Loucy (cell line): ENCODE measurements at regions not wholly inside any gene's neighbourhood (a gene's known extent, or its start where the extent isn't known, plus 50 kb on each side); places are given as distances from the start of the nearest gene placed in this dataset.

Experiments
- H2AFZ ChIP-seq: fragments of 200-600 bp; sonication (generic); 2 replicates; pipeline ENCODE4 v1.6.0; 2016; ENCODE audit warnings: antibody characterized with exemption, mild to moderate bottlenecking, low read length, moderate library complexity
- H3F3A ChIP-seq: fragments of 200-600 bp; 2 replicates; pipeline ENCODE4 v1.6.0; 2016; ENCODE audit warnings: antibody characterized with exemption, low read depth, mild to moderate bottlenecking
- H3K27me3 ChIP-seq: fragments of 200-600 bp; sonication (generic); 2 replicates; pipeline ENCODE4 v1.6.1; 2014; ENCODE audit warnings: low read length, mild to moderate bottlenecking; ENCODE audit not compliant: insufficient read depth, poor library complexity, severe bottlenecking
- H3K36me3 ChIP-seq: fragments of 200-600 bp; sonication (generic); 2 replicates; pipeline ENCODE4 v1.6.1; 2016; ENCODE audit warnings: low read length; ENCODE audit not compliant: insufficient read depth
- H3K4me1 ChIP-seq: fragments of 200-600 bp; sonication (generic); 2 replicates; pipeline ENCODE4 v1.5.1; 2014; ENCODE audit warnings: low read length, mild to moderate bottlenecking; ENCODE audit not compliant: insufficient read depth, poor library complexity, severe bottlenecking
- H3K4me2 ChIP-seq: fragments of 200-600 bp; sonication (generic); 2 replicates; pipeline ENCODE4 v1.6.0; 2014; ENCODE audit warnings: antibody characterized with exemption, low read length, low read depth, mild to moderate bottlenecking; ENCODE audit not compliant: poor library complexity, severe bottlenecking
- H3K4me3 ChIP-seq: fragments of 200-600 bp; sonication (generic); 2 replicates; pipeline ENCODE4 v1.5.1; 2014; ENCODE audit warnings: low read length, mild to moderate bottlenecking, mixed read lengths; ENCODE audit not compliant: poor library complexity, severe bottlenecking
- H3K79me2 ChIP-seq: fragments of 200-600 bp; sonication (generic); 2 replicates; pipeline ENCODE4 v1.6.1; 2014; ENCODE audit warnings: low read length; ENCODE audit not compliant: insufficient read depth
- H3K9ac ChIP-seq: fragments of 200-600 bp; sonication (generic); 2 replicates; pipeline ENCODE4 v1.6.0; 2014; ENCODE audit warnings: mild to moderate bottlenecking, low read depth, low read length, moderate library complexity; ENCODE audit not compliant: poor library complexity, severe bottlenecking
- H3K9me2 ChIP-seq: fragments of 200-600 bp; sonication (generic); replicated peaks from 2 replicates; pipeline ENCODE4 v1.6.1; 2016; ENCODE audit warnings: low read depth, low read length, mixed read lengths
- H3K9me3 ChIP-seq: fragments of 200-600 bp; sonication (generic); 2 replicates; pipeline ENCODE4 v1.6.1; 2014; ENCODE audit warnings: mild to moderate bottlenecking, antibody characterized with exemption, low read length, low read depth; ENCODE audit not compliant: insufficient read depth
- H4K20me1 ChIP-seq: fragments of 200-600 bp; sonication (generic); 2 replicates; pipeline ENCODE4 v1.6.0; 2014; ENCODE audit warnings: antibody characterized with exemption, low read length, mild to moderate bottlenecking; ENCODE audit not compliant: insufficient read depth, poor library complexity, severe bottlenecking
- EZH2phosphoT487 ChIP-seq: fragments of 200-600 bp; IDR thresholded peaks from 2 replicates; pipeline ENCODE4 v1.6.1; 2018; ENCODE audit warnings: antibody characterized with exemption, mild to moderate bottlenecking, moderate library complexity, borderline replicate concordance
- TF ChIP-seq, protein P1 (sequence below): fragments of 200-600 bp; sonication (generic); conservative IDR thresholded peaks from 2 replicates; pipeline ENCODE4 v1.5.1; 2014; ENCODE audit warnings: mild to moderate bottlenecking, antibody characterized with exemption, low read length

DNA sequence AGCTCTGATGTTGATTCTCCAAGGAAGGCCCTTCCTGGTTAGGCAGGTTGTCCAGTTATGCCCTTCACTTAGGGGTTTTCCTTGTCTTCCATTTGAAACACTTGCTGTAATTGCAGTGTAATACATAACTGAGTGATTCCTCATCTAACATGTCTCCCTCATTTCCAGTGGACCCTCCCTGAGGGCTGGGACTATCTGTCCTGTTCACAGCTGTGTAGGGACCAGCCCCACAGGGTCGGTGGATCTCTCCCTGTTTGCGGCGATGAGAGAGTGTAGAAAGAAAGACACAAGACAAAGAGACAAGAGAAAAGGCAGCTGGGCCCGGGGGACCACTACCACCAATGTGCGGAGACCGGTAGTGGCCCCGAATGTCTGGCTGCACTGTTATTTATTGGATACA lies 135.9 kb upstream of the EEPD1 start:
- no peak overlapping the region for H3K4me2 ChIP-seq
- H3K9ac ChIP-seq, result no peak overlapping the region
- H3K4me3 ChIP-seq, result no peak overlapping the region
- H3K36me3 ChIP-seq, result no peaks in the 10 kb centered on the region
- no peaks in the 10 kb centered on the region for H3K9me2 ChIP-seq
- TF ChIP-seq, protein P1, sequence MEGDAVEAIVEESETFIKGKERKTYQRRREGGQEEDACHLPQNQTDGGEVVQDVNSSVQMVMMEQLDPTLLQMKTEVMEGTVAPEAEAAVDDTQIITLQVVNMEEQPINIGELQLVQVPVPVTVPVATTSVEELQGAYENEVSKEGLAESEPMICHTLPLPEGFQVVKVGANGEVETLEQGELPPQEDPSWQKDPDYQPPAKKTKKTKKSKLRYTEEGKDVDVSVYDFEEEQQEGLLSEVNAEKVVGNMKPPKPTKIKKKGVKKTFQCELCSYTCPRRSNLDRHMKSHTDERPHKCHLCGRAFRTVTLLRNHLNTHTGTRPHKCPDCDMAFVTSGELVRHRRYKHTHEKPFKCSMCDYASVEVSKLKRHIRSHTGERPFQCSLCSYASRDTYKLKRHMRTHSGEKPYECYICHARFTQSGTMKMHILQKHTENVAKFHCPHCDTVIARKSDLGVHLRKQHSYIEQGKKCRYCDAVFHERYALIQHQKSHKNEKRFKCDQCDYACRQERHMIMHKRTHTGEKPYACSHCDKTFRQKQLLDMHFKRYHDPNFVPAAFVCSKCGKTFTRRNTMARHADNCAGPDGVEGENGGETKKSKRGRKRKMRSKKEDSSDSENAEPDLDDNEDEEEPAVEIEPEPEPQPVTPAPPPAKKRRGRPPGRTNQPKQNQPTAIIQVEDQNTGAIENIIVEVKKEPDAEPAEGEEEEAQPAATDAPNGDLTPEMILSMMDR, result no peak
- TF ChIP-seq EZH2phosphoT487, result no peak
- no peaks in the 10 kb centered on the region for H3K27me3 ChIP-seq
- H2AFZ ChIP-seq, result no peak overlapping the region
- H4K20me1 ChIP-seq, result no peaks in the 10 kb centered on the region
- no peaks in the 10 kb centered on the region for H3F3A ChIP-seq
- H3K9me3 ChIP-seq, result no peaks in the 10 kb centered on the region
- no peaks in the 10 kb centered on the region for H3K4me1 ChIP-seq
- H3K79me2 ChIP-seq, result no peaks in the 10 kb centered on the region

DNA sequence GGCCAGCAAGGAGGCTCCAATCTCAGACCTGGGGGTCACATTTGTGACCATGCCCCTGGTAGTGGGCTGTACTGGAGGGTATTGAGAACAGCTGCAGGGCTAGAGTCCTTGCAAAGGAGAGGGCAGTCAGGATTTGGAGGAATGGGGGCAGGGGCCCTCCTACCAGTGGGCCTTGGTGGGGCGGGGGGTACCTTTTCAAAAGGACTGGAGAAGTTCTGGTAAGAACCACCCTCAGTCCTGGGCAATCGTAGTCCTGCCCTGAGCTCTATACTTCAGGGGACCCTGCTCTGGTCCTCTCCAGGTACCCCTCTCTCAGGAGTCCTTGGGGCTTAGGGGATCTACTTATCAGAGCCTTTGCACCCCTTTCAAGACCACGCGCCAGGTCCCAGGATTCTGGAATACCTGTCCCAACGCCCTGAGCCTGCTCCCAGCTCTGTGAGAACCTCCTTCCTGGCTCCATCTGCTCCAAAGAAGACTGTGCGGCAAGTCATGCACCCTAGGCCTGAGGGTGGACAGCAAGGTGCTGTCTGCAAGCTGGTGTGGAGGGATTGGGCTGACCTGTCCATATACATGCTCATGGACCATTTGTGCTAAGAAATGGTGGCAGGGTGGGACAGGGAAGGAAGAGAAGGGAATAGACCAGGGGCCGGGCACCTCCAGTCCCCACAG lies 134.1 kb upstream of the EEPD1 start:
- H3K9me2 ChIP-seq, result no peaks in the 10 kb centered on the region
- H4K20me1 ChIP-seq, result no peaks in the 10 kb centered on the region
- H3K9me3 ChIP-seq, result no peaks in the 10 kb centered on the region
- TF ChIP-seq, protein P1, result no peak
- no peak for TF ChIP-seq EZH2phosphoT487
- H3K4me2 ChIP-seq, result no peak overlapping the region
- H3K36me3 ChIP-seq, result no peaks in the 10 kb centered on the region
- H3K79me2 ChIP-seq, result no peaks in the 10 kb centered on the region
- no peaks in the 10 kb centered on the region for H3K27me3 ChIP-seq
- peaks cover 4% of the 10 kb centered on the region for H3K4me1 ChIP-seq
- H3F3A ChIP-seq, result no peaks in the 10 kb centered on the region
- H3K4me3 ChIP-seq, result no peak overlapping the region
- no peak overlapping the region for H2AFZ ChIP-seq
- no peak overlapping the region for H3K9ac ChIP-seq

DNA sequence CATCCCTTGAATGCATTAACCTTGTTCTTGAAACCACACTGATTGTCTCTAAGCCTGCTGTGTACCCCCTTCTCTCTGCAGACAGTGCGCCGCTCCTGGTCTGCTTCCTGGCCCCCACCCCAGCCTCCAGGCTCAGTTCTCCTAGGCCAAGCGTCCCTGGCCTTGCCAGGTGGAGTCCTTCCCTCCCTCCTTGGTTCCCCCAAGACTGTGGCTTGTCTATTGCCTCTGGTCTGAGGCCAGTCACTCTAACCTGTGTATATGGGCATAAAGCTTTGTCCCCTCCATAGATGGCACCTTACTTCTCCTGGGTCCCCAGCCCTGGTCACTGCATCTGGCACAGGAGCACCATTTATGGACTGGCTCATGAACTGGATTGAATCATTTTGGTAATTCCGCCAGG lies 133.5 kb upstream of the EEPD1 start:
- Histone ChIP-seq H3K9ac (no peak overlapping the region), H4K20me1 (no peaks in the 10 kb centered on the region), H3F3A (no peaks in the 10 kb centered on the region), H3K4me3 (no peak overlapping the region), H3K9me3 (no peaks in the 10 kb centered on the region), H3K27me3 (no peaks in the 10 kb centered on the region), H2AFZ (no peak overlapping the region), H3K79me2 (no peaks in the 10 kb centered on the region), H3K4me1 (peaks cover 9% of the 10 kb centered on the region), H3K4me2 (no peak overlapping the region), H3K9me2 (no peaks in the 10 kb centered on the region), H3K36me3 (no peaks in the 10 kb centered on the region)
- TF ChIP-seq, protein P1, result no peak
- TF ChIP-seq EZH2phosphoT487, result no peak
